GM18498 (cell line): ENCODE measurements at regions not wholly inside any gene's neighbourhood (a gene's known extent, or its start where the extent isn't known, plus 50 kb on each side); places are given as distances from the start of the nearest gene placed in this dataset.
A peak's percentile ranks its signal among the peaks of the same experiment; 100 is the strongest.

Experiments used
- ATAC-seq: cut with Tn5 transposase; IDR thresholded peaks from one replicate; pipeline ENCODE4 v1.9.1; 2021; ENCODE audit warnings: mild to moderate bottlenecking, moderate library complexity; ENCODE audit not compliant: unreplicated experiment

GRCh38 chr2:144217853-144218633 is 301.9 kb downstream of the ZEB2 start:
- ATAC-seq = no peak

DNA sequence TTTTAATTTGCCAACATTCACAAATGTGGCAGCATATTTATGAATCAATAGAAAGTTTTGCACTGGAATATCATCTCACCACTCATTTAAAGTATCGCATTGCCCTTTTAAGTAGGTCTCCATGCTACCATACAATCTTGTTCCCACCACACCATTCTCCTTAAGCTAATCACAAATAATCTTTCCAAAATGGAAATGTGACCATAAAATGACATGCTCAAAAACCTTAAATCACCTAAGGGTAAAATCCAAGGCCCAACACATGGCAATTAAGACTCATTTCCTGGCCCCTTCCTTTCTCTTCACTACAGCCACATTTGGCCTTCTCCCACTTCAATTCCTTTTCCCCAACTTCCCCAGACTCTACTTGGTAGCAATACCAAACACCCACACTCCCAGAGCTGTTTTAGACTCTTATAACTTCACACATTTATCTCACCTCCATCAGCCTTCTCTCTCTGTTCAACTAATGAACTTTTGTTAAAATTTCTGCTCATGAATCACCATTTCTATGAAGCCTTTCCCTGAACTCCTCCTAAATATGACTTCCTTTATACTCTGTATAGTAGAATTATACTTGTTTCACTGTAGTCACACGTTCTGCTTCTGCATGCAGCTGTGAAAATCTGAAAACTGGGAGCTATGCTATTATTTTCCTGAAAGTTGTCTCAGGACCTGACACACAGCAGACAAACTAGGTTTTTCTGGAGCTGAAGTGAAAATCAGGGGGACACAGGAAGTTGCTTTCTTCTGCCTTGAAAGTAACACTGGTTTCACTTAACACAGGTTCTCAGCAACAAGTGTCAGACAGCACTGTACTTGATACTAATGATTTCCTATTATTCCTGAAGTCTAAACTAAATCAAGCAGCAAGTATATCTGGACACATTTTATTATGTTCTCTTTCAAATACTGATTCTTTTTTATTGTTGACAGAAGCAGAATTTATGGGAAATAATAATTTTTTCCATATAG is 303.9 kb downstream of the ZEB2 start:
- ATAC-seq = peak; percentile 67

GRCh38 chr2:144215207-144215606 is 304.7 kb downstream of the ZEB2 start:
- no peak for ATAC-seq

DNA sequence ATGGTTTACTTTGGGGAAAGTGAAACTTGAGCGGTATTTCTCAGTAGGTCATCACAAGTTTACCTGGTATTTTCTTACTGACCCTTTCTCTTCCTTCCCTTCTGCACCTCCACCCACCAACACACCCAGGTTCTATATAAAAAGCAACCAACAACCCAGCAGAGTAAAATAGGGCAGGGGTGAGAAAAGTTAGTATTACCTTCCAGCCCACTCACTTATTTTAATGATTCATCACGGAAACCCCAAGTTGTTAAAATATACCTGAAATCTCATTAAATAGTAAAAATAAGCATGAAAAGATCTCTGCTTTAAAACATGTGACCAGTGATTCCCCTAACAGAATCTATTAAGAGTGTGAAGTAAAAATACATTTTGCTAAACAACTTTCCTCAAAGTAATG is 306.1 kb downstream of the ZEB2 start:
- ATAC-seq = peak; percentile 94

- ATAC-seq = no peak
These were observed 308.1 kb downstream of the ZEB2 start for GRCh38 chr2:144211826-144212225.

- no peak for ATAC-seq
These were observed 308.9 kb downstream of the ZEB2 start for GRCh38 chr2:144211065-144211464.

- ATAC-seq = no peak
These were observed 309.8 kb downstream of the ZEB2 start for GRCh38 chr2:144210076-144210475.

GRCh38 chr2:144208924-144209323 is 311.0 kb downstream of the ZEB2 start:
- ATAC-seq = no peak

GRCh38 chr2:144206019-144206418 is 313.9 kb downstream of the ZEB2 start:
- ATAC-seq = no peak

GRCh38 chr2:144201868-144202468 is 318.0 kb downstream of the ZEB2 start:
- no peak for ATAC-seq

GRCh38 chr2:144201126-144201525 is 318.8 kb downstream of the ZEB2 start:
- ATAC-seq = no peak

- no peak for ATAC-seq
These were observed 321.8 kb downstream of the ZEB2 start for GRCh38 chr2:144198116-144198515.

GRCh38 chr2:144194326-144195071 is 325.4 kb downstream of the ZEB2 start:
- no peak for ATAC-seq

DNA sequence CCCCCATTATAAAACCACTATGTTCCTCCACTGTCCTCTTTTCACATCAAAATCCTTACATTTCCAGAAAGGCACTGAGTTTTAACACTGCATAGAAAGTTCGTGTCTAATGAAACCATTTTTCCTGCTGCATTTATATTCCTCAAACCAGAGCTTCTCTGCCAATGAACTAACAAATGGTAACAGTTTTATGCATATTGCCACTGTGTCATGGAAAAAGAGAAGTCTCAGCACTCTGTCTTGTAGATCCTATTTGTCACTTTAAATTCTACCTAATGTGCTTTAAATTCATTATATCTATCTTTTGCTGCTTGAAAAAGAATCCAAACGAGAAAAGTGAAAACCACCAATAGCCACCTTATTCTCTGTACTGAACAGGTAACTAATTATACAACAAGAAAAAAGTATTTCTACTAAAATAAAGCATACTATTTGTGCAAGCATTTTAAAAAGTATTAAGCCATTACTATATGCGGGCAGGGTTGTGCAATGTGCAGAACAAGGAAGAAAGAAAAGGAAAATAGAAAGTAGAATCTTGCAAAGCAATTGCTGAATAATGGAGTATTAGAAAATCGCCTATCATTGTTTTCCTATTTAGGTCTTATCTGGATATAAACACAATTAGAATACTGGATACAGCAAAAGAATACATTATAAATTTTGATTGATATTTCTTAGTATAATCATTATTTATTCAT is 328.9 kb downstream of the ZEB2 start:
- ATAC-seq = no peak

DNA sequence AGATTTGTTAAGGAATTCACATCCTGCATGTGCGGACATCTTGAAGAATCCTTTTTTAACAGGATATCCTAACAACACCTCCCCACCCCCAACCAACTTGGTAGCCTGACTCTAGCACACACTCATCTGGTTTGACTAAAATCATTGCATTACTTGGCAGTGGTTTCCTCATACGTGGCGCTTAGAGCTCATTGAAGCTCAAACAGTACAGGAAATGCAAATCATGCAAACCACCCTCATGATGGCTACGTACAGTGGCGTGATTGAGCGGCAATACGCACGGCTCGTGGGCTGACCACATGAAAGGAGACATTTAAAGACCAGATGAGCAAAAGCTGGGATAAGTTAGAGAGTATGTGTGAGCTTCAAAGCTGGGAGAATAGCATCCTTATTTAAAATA is 336.2 kb downstream of the ZEB2 start:
- peak; percentile 97 for ATAC-seq

GRCh38 chr2:144181001-144181400 is 338.9 kb downstream of the ZEB2 start:
- ATAC-seq = no peak

DNA sequence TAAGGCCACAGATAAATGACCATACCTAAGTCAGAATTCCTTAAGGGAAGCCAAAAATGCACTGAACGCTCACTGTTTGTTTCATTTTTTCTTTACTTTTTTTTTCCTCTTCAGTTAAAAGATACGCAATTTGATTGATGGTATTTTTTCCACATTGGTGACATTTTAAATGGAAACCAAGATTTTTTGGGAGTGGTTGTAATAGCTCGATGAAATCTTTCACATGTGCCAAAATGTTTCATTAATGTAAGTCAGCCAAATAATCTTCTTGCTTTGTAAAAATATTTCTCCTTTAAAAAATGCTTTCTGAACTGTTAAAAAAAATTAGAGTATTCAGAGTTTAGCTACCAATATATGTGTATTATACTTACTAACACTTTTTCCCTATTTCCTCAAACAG is 339.8 kb downstream of the ZEB2 start:
- no peak for ATAC-seq

- ATAC-seq = no peak
These were observed 349.7 kb downstream of the ZEB2 start for GRCh38 chr2:144170179-144170578.

DNA sequence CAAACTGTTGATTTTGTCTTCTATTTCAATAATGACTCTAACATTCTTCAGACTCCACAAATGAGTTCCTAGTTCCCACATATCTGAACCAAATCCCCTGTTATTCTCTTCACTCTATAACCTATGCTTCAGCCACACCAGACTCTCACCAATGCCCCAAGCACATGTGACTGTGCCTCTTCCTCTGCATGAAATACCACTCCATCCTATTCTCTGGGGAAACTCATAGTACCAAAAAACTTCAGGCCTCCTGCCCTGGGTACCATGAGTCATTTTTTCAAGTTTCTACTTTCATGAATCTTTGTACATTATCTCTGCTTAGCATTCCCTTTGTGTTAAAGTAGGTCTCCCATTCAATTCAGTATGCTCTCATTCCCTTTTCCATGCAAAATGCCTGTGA is 353.2 kb downstream of the ZEB2 start:
- no peak for ATAC-seq

DNA sequence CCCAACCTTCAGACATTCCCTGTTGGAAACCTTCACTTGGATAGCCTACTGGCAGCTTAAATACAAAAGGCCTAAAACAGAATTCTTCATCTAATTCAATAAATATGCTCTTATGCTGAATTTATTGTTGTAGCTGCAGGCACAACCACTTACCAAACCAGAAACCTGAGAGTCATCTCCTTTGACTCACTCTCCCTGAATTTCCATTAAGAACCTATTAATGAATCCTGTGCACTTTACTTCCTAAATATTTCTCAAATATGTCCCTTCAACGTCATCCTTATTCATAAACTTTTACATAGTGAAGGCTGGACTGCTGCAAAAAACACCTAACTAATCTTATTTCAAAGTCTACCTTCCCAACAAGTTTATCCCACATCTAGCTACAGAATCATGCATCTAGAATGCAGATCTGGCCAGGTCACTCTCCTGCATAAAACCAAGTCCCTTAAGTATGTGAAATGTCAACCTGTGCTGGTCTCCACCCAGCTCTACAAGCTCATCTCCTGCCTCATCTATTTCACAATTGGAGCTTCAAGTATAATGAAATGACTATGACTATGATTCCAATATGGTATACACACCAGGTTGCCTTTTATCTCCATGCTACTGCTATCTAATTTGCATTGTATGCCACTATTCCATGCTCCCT is 354.2 kb downstream of the ZEB2 start:
- ATAC-seq = no peak
